ENCODE measurements at regions not wholly inside any gene's neighbourhood (a gene's known extent, or its start where the extent isn't known, plus 50 kb on each side); places are given as distances from the start of the nearest gene placed in this dataset.

- H3K9me3 ChIP-seq: peaks cover 6% of the 10 kb centered on the region
- no peak overlapping the region for H3K4me3 ChIP-seq
- H3K36me3 ChIP-seq (ENCODE audit: low read depth): no peaks in the 10 kb centered on the region
- no peak for TF ChIP-seq CTCF (IDR thresholded peaks at IDR 0.05)
- no peak for ATAC-seq
- no peak for DNase-seq
- H3K4me1 ChIP-seq (ENCODE audit: low read depth): no peaks in the 10 kb centered on the region
- intact Hi-C loops (cut with DNase I, micrococcal nuclease): loop anchor here in 1 of 2 donors (10.0 kb wide), 1 partner anchor 91 kb away; no protein-coding TSS in a partner anchor
Measured at GRCh38 chr1:25113731-25114130, 118.6 kb downstream of the SYF2 start.

GRCh38 chr1:25113086-25113485 is 119.2 kb downstream of the SYF2 start:
- no peaks in the 10 kb centered on the region for H3K4me1 ChIP-seq (ENCODE audit: low read depth)
- H3K36me3 ChIP-seq (ENCODE audit: low read depth): no peaks in the 10 kb centered on the region
- H3K9me3 ChIP-seq: peaks cover 6% of the 10 kb centered on the region
- no peak for DNase-seq
- no peak for TF ChIP-seq CTCF (IDR thresholded peaks at IDR 0.05)
- intact Hi-C loops (cut with DNase I, micrococcal nuclease): loop anchor here in 1 of 2 donors (10.0 kb wide), 1 partner anchor 92 kb away; no protein-coding TSS in a partner anchor
- no peak overlapping the region for H3K4me3 ChIP-seq
- ATAC-seq: no peak

- TF ChIP-seq CTCF (IDR thresholded peaks at IDR 0.05): no peak
- ATAC-seq (no peak), DNase-seq (no peak)
- Histone ChIP-seq H3K9me3 (peaks cover 6% of the 10 kb centered on the region), H3K4me3 (no peak overlapping the region), H3K4me1 (ENCODE audit: low read depth) (no peaks in the 10 kb centered on the region), H3K36me3 (ENCODE audit: low read depth) (no peaks in the 10 kb centered on the region)
- intact Hi-C loops (cut with DNase I, micrococcal nuclease): loop anchor here in 1 of 2 donors (10.0 kb wide), 1 partner anchor 92 kb away; no protein-coding TSS in a partner anchor
Measured at GRCh38 chr1:25112400-25112799, 119.9 kb downstream of the SYF2 start.

DNA sequence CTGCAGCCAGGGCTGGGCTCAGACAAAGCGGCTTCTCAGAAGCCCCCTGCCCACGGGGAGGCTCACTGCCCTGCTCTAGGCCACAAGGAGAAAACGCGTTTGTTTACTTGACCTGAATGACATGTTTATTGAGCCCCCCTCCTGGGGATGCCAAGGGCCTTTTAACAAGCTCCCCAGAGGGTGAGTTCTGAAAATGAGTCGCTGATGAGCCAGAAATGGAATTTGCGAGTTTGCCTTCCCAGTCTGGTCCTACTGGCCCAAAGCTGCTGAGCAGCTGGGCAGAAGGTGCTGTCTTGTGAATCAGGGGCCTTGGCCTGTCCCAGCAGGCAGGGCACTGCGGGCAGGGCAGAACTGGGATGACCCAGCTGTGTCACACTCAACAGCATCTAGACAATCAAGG is 120.6 kb downstream of the SYF2 start:
- Histone ChIP-seq H3K9me3 (peaks cover 6% of the 10 kb centered on the region), H3K4me3 (no peak overlapping the region), H3K4me1 (ENCODE audit: low read depth) (no peaks in the 10 kb centered on the region), H3K36me3 (ENCODE audit: low read depth) (no peaks in the 10 kb centered on the region)
- intact Hi-C loops (cut with DNase I, micrococcal nuclease): loop anchor here in 1 of 2 donors (10.0 kb wide), 1 partner anchor 93 kb away; no protein-coding TSS in a partner anchor
- TF ChIP-seq CTCF (IDR thresholded peaks at IDR 0.05): no peak
- DNase-seq: no peak
- ATAC-seq: no peak

DNA sequence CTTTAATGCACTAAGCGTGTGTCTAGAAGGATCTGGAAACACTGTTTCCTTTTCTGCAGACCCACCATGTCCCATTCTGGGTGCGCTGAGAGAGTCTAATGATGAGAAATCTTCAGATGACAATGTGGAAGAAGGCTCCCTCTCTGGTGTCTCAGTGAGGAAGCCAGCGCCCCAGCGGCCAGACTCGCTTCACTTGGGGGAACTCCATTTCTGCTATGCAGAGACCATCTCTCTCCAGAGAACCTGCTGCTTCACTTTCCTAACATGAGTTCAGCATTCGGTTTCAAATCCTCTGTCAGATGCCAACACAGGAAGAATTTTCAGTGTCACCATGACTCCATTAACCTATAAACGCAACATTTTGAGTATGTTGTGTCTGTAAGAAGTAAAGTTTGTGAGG is 121.8 kb downstream of the SYF2 start:
- no peaks in the 10 kb centered on the region for H3K36me3 ChIP-seq (ENCODE audit: low read depth)
- H3K4me1 ChIP-seq (ENCODE audit: low read depth): no peaks in the 10 kb centered on the region
- H3K9me3 ChIP-seq: peaks cover 6% of the 10 kb centered on the region
- intact Hi-C loops (cut with DNase I, micrococcal nuclease): loop anchor here in 1 of 2 donors (10.0 kb wide), 1 partner anchor 94 kb away; no protein-coding TSS in a partner anchor
- no peak overlapping the region for H3K4me3 ChIP-seq
- DNase-seq (no peak), ATAC-seq (no peak)
- TF ChIP-seq CTCF (IDR thresholded peaks at IDR 0.05): no peak

DNA sequence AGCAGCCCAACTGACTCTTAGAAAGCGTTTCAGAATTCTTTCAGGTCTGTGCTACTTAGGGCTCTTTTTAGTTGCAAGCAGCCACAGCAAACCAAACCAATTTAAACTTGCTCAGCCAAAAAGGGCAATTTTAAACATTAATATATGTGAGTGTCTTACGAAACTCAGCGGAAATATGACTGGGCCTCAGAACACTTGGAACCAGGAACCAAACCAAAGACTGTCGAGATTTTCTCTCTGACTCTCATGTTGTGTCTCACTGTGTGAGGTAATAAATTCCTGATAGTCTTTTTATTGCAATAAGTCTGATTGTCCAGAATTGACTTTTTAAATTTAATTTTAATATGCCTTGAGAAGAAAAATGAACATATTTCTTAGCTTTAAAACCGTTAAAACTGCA is 122.3 kb downstream of the SYF2 start:
- H3K36me3 ChIP-seq (ENCODE audit: low read depth): no peaks in the 10 kb centered on the region
- no peak for TF ChIP-seq CTCF (IDR thresholded peaks at IDR 0.05)
- H3K4me1 ChIP-seq (ENCODE audit: low read depth): no peaks in the 10 kb centered on the region
- ATAC-seq (no peak), DNase-seq (no peak)
- peaks cover 6% of the 10 kb centered on the region for H3K9me3 ChIP-seq
- no peak overlapping the region for H3K4me3 ChIP-seq
- intact Hi-C loops (cut with DNase I, micrococcal nuclease): loop anchor here in 1 of 2 donors (10.0 kb wide), 1 partner anchor 95 kb away; no protein-coding TSS in a partner anchor

Data from mucosa of descending colon (tissue), 3 donors.